ENCODE measurements at regions not wholly inside any gene's neighbourhood (a gene's known extent, or its start where the extent isn't known, plus 50 kb on each side); places are given as distances from the start of the nearest gene placed in this dataset.
"Not testable (repeated sequence)": the region's sequence is repeated elsewhere in the genome, so short reads cannot be mapped to it uniquely, and the experiment has no call there.

GRCh38 chr1:234765672-234766071 is 155.7 kb upstream of the IRF2BP2 start:
- no peak overlapping the region for H2AFZ ChIP-seq (ENCODE audit: low read length)
- H3K9ac ChIP-seq (ENCODE audit: low read length): no peak overlapping the region
- no peaks in the 10 kb centered on the region for H3K36me3 ChIP-seq (ENCODE audit: insufficient read depth, low read length)
- no peak overlapping the region for H3K4me2 ChIP-seq (ENCODE audit: low read depth, low read length, poor library complexity, severe bottlenecking)
- no peak overlapping the region for H3K27ac ChIP-seq (ENCODE audit: low read length)
- H3K9me3 ChIP-seq (ENCODE audit: low read length): no peaks in the 10 kb centered on the region
- no peak for DNase-seq
- no peaks in the 10 kb centered on the region for H3K9me2 ChIP-seq (replicated peaks; ENCODE audit: insufficient read depth, low read length)
- no peaks in the 10 kb centered on the region for H3K4me1 ChIP-seq (ENCODE audit: low read length)
- H3K4me3 ChIP-seq (ENCODE audit: low read length): no peak overlapping the region
- no peaks in the 10 kb centered on the region for H3K79me2 ChIP-seq (ENCODE audit: low read length)
- H4K20me1 ChIP-seq (ENCODE audit: insufficient read depth, low read depth, low read length): no peaks in the 10 kb centered on the region
- H3K27me3 ChIP-seq (ENCODE audit: low read length): no peaks in the 10 kb centered on the region

GRCh38 chr1:234765181-234765580 is 155.2 kb upstream of the IRF2BP2 start:
- Histone ChIP-seq H3K4me1 (ENCODE audit: low read length) (no peaks in the 10 kb centered on the region), H3K9me2 (replicated peaks; ENCODE audit: insufficient read depth, low read length) (no peaks in the 10 kb centered on the region), H3K4me2 (ENCODE audit: low read depth, low read length, poor library complexity, severe bottlenecking) (no peak overlapping the region), H3K27me3 (ENCODE audit: low read length) (no peaks in the 10 kb centered on the region), H3K4me3 (ENCODE audit: low read length) (no peak overlapping the region), H3K79me2 (ENCODE audit: low read length) (no peaks in the 10 kb centered on the region), H2AFZ (ENCODE audit: low read length) (no peak overlapping the region), H3K36me3 (ENCODE audit: insufficient read depth, low read length) (no peaks in the 10 kb centered on the region), H3K27ac (ENCODE audit: low read length) (no peak overlapping the region), H4K20me1 (ENCODE audit: insufficient read depth, low read depth, low read length) (no peaks in the 10 kb centered on the region), H3K9me3 (ENCODE audit: low read length) (no peaks in the 10 kb centered on the region), H3K9ac (ENCODE audit: low read length) (no peak overlapping the region)
- DNase-seq: no peak

GRCh38 chr1:234763910-234764309 is 153.9 kb upstream of the IRF2BP2 start:
- no peaks in the 10 kb centered on the region for H3K9me3 ChIP-seq (ENCODE audit: low read length)
- DNase-seq: no peak
- H3K36me3 ChIP-seq (ENCODE audit: insufficient read depth, low read length): no peaks in the 10 kb centered on the region
- H3K27me3 ChIP-seq (ENCODE audit: low read length): no peaks in the 10 kb centered on the region
- no peaks in the 10 kb centered on the region for H3K4me1 ChIP-seq (ENCODE audit: low read length)
- no peak overlapping the region for H3K9ac ChIP-seq (ENCODE audit: low read length)
- no peak overlapping the region for H2AFZ ChIP-seq (ENCODE audit: low read length)
- no peaks in the 10 kb centered on the region for H3K9me2 ChIP-seq (replicated peaks; ENCODE audit: insufficient read depth, low read length)
- H3K4me3 ChIP-seq (ENCODE audit: low read length): no peak overlapping the region
- no peaks in the 10 kb centered on the region for H3K79me2 ChIP-seq (ENCODE audit: low read length)
- no peaks in the 10 kb centered on the region for H4K20me1 ChIP-seq (ENCODE audit: insufficient read depth, low read depth, low read length)
- H3K4me2 ChIP-seq (ENCODE audit: low read depth, low read length, poor library complexity, severe bottlenecking): no peak overlapping the region
- no peak overlapping the region for H3K27ac ChIP-seq (ENCODE audit: low read length)

GRCh38 chr1:234763367-234763766 is 153.4 kb upstream of the IRF2BP2 start:
- Histone ChIP-seq H2AFZ (ENCODE audit: low read length) (no peak overlapping the region), H4K20me1 (ENCODE audit: insufficient read depth, low read depth, low read length) (no peaks in the 10 kb centered on the region), H3K9me3 (ENCODE audit: low read length) (no peaks in the 10 kb centered on the region), H3K27me3 (ENCODE audit: low read length) (no peaks in the 10 kb centered on the region), H3K9ac (ENCODE audit: low read length) (no peak overlapping the region), H3K9me2 (replicated peaks; ENCODE audit: insufficient read depth, low read length) (no peaks in the 10 kb centered on the region), H3K79me2 (ENCODE audit: low read length) (no peaks in the 10 kb centered on the region), H3K27ac (ENCODE audit: low read length) (no peak overlapping the region), H3K4me3 (ENCODE audit: low read length) (no peak overlapping the region), H3K4me1 (ENCODE audit: low read length) (no peaks in the 10 kb centered on the region), H3K4me2 (ENCODE audit: low read depth, low read length, poor library complexity, severe bottlenecking) (no peak overlapping the region), H3K36me3 (ENCODE audit: insufficient read depth, low read length) (no peaks in the 10 kb centered on the region)
- DNase-seq: no peak

- not testable (repeated sequence) for DNase-seq; H3K27me3 ChIP-seq (ENCODE audit: low read length); H3K9me3 ChIP-seq (ENCODE audit: low read length); H3K4me1 ChIP-seq (ENCODE audit: low read length); H2AFZ ChIP-seq (ENCODE audit: low read length); H3K4me2 ChIP-seq (ENCODE audit: low read depth, low read length, poor library complexity, severe bottlenecking); H4K20me1 ChIP-seq (ENCODE audit: insufficient read depth, low read depth, low read length); H3K36me3 ChIP-seq (ENCODE audit: insufficient read depth, low read length); H3K27ac ChIP-seq (ENCODE audit: low read length); H3K79me2 ChIP-seq (ENCODE audit: low read length); H3K9me2 ChIP-seq (replicated peaks; ENCODE audit: insufficient read depth, low read length); H3K4me3 ChIP-seq (ENCODE audit: low read length); H3K9ac ChIP-seq (ENCODE audit: low read length)
Measured at GRCh38 chr1:234762127-234762526, 152.1 kb upstream of the IRF2BP2 start.

GRCh38 chr1:234760303-234760723 is 150.3 kb upstream of the IRF2BP2 start:
- Histone ChIP-seq H3K27ac (ENCODE audit: low read length) (no peak overlapping the region), H3K4me1 (ENCODE audit: low read length) (no peaks in the 10 kb centered on the region), H2AFZ (ENCODE audit: low read length) (no peak overlapping the region), H3K36me3 (ENCODE audit: insufficient read depth, low read length) (no peaks in the 10 kb centered on the region), H4K20me1 (ENCODE audit: insufficient read depth, low read depth, low read length) (no peaks in the 10 kb centered on the region), H3K9ac (ENCODE audit: low read length) (no peak overlapping the region), H3K4me3 (ENCODE audit: low read length) (no peak overlapping the region), H3K79me2 (ENCODE audit: low read length) (no peaks in the 10 kb centered on the region), H3K9me2 (replicated peaks; ENCODE audit: insufficient read depth, low read length) (no peaks in the 10 kb centered on the region), H3K9me3 (ENCODE audit: low read length) (no peaks in the 10 kb centered on the region), H3K4me2 (ENCODE audit: low read depth, low read length, poor library complexity, severe bottlenecking) (no peak overlapping the region), H3K27me3 (ENCODE audit: low read length) (no peaks in the 10 kb centered on the region)
- no peak for DNase-seq

- no peak overlapping the region for H3K9ac ChIP-seq (ENCODE audit: low read length)
- no peaks in the 10 kb centered on the region for H3K9me3 ChIP-seq (ENCODE audit: low read length)
- no peaks in the 10 kb centered on the region for H3K4me1 ChIP-seq (ENCODE audit: low read length)
- H3K9me2 ChIP-seq (replicated peaks; ENCODE audit: insufficient read depth, low read length): no peaks in the 10 kb centered on the region
- H4K20me1 ChIP-seq (ENCODE audit: insufficient read depth, low read depth, low read length): no peaks in the 10 kb centered on the region
- no peaks in the 10 kb centered on the region for H3K27me3 ChIP-seq (ENCODE audit: low read length)
- H3K27ac ChIP-seq (ENCODE audit: low read length): no peak overlapping the region
- no peaks in the 10 kb centered on the region for H3K36me3 ChIP-seq (ENCODE audit: insufficient read depth, low read length)
- H3K4me3 ChIP-seq (ENCODE audit: low read length): no peak overlapping the region
- no peak overlapping the region for H2AFZ ChIP-seq (ENCODE audit: low read length)
- no peak for DNase-seq
- no peaks in the 10 kb centered on the region for H3K79me2 ChIP-seq (ENCODE audit: low read length)
- H3K4me2 ChIP-seq (ENCODE audit: low read depth, low read length, poor library complexity, severe bottlenecking): no peak overlapping the region
Measured at GRCh38 chr1:234759888-234760287, 149.9 kb upstream of the IRF2BP2 start.

- H3K4me1 ChIP-seq (ENCODE audit: low read length): no peaks in the 10 kb centered on the region
- no peaks in the 10 kb centered on the region for H3K9me3 ChIP-seq (ENCODE audit: low read length)
- no peak overlapping the region for H2AFZ ChIP-seq (ENCODE audit: low read length)
- no peaks in the 10 kb centered on the region for H3K79me2 ChIP-seq (ENCODE audit: low read length)
- no peak overlapping the region for H3K27ac ChIP-seq (ENCODE audit: low read length)
- no peak overlapping the region for H3K9ac ChIP-seq (ENCODE audit: low read length)
- no peak overlapping the region for H3K4me2 ChIP-seq (ENCODE audit: low read depth, low read length, poor library complexity, severe bottlenecking)
- no peaks in the 10 kb centered on the region for H3K9me2 ChIP-seq (replicated peaks; ENCODE audit: insufficient read depth, low read length)
- DNase-seq: no peak
- H3K4me3 ChIP-seq (ENCODE audit: low read length): no peak overlapping the region
- H3K36me3 ChIP-seq (ENCODE audit: insufficient read depth, low read length): no peaks in the 10 kb centered on the region
- no peaks in the 10 kb centered on the region for H4K20me1 ChIP-seq (ENCODE audit: insufficient read depth, low read depth, low read length)
- H3K27me3 ChIP-seq (ENCODE audit: low read length): no peaks in the 10 kb centered on the region
Measured at GRCh38 chr1:234758851-234759250, 148.9 kb upstream of the IRF2BP2 start.

GRCh38 chr1:234756857-234757256 is 146.9 kb upstream of the IRF2BP2 start:
- H3K27ac ChIP-seq (ENCODE audit: low read length): no peak overlapping the region
- no peaks in the 10 kb centered on the region for H3K79me2 ChIP-seq (ENCODE audit: low read length)
- H3K9me2 ChIP-seq (replicated peaks; ENCODE audit: insufficient read depth, low read length): no peaks in the 10 kb centered on the region
- H3K36me3 ChIP-seq (ENCODE audit: insufficient read depth, low read length): no peaks in the 10 kb centered on the region
- H3K4me3 ChIP-seq (ENCODE audit: low read length): no peak overlapping the region
- H3K9ac ChIP-seq (ENCODE audit: low read length): no peak overlapping the region
- no peaks in the 10 kb centered on the region for H3K27me3 ChIP-seq (ENCODE audit: low read length)
- no peaks in the 10 kb centered on the region for H4K20me1 ChIP-seq (ENCODE audit: insufficient read depth, low read depth, low read length)
- no peak overlapping the region for H2AFZ ChIP-seq (ENCODE audit: low read length)
- DNase-seq: no peak
- no peak overlapping the region for H3K4me2 ChIP-seq (ENCODE audit: low read depth, low read length, poor library complexity, severe bottlenecking)
- H3K4me1 ChIP-seq (ENCODE audit: low read length): no peaks in the 10 kb centered on the region
- no peaks in the 10 kb centered on the region for H3K9me3 ChIP-seq (ENCODE audit: low read length)

Measured in Karpas-422 (cell line).